ENCODE measurements at regions not wholly inside any gene's neighbourhood (a gene's known extent, or its start where the extent isn't known, plus 50 kb on each side); places are given as distances from the start of the nearest gene placed in this dataset.

- TF ChIP-seq, protein P1, sequence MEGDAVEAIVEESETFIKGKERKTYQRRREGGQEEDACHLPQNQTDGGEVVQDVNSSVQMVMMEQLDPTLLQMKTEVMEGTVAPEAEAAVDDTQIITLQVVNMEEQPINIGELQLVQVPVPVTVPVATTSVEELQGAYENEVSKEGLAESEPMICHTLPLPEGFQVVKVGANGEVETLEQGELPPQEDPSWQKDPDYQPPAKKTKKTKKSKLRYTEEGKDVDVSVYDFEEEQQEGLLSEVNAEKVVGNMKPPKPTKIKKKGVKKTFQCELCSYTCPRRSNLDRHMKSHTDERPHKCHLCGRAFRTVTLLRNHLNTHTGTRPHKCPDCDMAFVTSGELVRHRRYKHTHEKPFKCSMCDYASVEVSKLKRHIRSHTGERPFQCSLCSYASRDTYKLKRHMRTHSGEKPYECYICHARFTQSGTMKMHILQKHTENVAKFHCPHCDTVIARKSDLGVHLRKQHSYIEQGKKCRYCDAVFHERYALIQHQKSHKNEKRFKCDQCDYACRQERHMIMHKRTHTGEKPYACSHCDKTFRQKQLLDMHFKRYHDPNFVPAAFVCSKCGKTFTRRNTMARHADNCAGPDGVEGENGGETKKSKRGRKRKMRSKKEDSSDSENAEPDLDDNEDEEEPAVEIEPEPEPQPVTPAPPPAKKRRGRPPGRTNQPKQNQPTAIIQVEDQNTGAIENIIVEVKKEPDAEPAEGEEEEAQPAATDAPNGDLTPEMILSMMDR (IDR thresholded peaks at IDR 0.05), result no peak
- TF ChIP-seq POLR2AphosphoS5 (IDR thresholded peaks at IDR 0.05) (no peak), POLR2A (IDR thresholded peaks at IDR 0.05) (no peak), EP300 (IDR thresholded peaks at IDR 0.05) (no peak)
Observed at GRCh38 chr4:29566371-29566770, 1153.8 kb upstream of the PCDH7 start.
